HG03045 (cell line): ENCODE measurements at regions not wholly inside any gene's neighbourhood (a gene's known extent, or its start where the extent isn't known, plus 50 kb on each side); places are given as distances from the start of the nearest gene placed in this dataset.
A peak's percentile ranks its signal among the peaks of the same experiment; 100 is the strongest.
"Not testable (repeated sequence)": the region's sequence is repeated elsewhere in the genome, so short reads cannot be mapped to it uniquely, and the experiment has no call there.

Source experiments
- ATAC-seq: cut with Tn5 transposase; IDR thresholded peaks from one replicate; pipeline ENCODE4 v1.9.1; 2021; ENCODE audit warnings: mild to moderate bottlenecking, moderate library complexity; ENCODE audit not compliant: unreplicated experiment

DNA sequence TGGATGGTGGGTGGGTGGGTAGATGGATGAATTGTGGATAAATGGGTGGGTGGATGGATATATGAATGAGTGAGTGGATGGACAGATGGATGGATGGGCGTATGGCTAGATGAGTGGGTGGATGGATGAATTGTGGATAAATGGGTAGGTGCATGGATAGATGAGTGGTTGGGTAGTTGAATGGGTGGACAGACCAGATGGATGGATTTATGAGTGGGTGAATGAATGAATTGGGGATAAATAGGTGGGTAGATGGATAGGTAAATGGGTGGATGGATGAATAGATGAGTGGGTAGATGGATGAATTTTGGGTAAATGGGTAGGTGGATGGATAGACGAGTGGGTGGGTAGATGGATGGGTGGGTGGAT is 108.7 kb downstream of the NPIPB11 start:
- ATAC-seq = not testable (repeated sequence)

- ATAC-seq = not testable (repeated sequence)
Observed at GRCh38 chr16:29297144-29297808, 109.2 kb downstream of the NPIPB11 start.

GRCh38 chr16:29296176-29296575 is 110.3 kb downstream of the NPIPB11 start:
- not testable (repeated sequence) for ATAC-seq

DNA sequence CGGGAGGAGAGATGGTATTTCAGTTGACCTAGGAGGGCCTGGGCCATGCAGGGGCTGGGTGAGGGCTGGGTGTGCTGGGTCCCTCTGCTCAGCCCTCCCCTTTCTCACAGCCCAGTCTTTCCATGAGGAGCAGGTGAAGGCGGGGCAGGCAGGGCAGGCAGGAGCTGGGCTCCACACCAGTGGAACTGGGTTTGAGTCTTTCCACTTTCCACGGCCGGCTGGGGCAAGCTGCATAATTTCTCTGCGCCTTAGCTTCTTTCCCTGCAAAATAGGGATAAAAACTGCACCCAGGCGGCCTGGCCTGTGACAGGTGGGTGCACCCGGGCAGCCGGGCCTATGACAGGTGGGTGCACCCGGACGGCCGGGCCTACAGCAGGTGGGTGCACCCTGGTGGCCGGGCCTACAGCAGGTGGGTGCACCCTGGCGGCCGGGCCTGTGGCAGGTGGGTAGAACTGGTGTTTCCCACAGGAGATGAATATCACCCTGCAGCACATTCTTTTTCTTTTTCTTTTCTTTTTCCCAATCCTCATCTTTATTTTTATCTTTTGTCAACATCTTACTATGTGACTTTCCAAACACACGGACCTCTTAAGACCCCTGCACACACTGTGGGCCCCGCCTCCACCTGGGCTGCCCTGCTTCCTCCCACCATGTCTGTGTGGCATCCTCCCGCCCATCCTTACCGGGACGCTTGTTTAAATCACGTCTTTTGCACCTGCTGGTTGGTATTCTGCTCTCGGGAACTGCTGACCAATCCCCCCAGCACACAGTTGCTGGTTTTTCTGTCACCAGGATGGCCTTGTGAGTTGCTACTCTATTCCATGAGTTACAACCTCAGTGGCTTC is 111.3 kb downstream of the NPIPB11 start:
- not testable (repeated sequence) for ATAC-seq

GRCh38 chr16:29294400-29294933 is 112.0 kb downstream of the NPIPB11 start:
- ATAC-seq = not testable (repeated sequence)

DNA sequence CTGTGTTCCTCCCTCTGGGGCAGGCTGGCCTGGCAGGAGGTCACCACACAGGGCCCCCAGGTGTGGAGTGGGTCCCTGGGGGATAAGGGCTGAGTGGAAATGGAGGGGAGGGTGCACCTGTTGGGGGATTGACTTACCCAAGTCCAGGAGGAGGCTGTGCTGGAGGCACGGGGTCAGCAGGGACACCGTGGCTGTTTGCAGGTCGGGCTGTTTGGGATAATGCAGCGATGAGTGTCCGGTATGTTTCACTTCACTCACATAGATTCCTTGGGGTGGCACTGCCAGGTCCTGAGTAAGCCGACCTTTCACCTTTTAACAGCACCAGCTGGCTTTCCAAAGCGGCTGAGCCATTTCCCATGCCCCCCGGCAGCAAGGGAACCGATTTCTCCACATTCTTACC is 113.0 kb downstream of the NPIPB11 start:
- ATAC-seq = not testable (repeated sequence)

DNA sequence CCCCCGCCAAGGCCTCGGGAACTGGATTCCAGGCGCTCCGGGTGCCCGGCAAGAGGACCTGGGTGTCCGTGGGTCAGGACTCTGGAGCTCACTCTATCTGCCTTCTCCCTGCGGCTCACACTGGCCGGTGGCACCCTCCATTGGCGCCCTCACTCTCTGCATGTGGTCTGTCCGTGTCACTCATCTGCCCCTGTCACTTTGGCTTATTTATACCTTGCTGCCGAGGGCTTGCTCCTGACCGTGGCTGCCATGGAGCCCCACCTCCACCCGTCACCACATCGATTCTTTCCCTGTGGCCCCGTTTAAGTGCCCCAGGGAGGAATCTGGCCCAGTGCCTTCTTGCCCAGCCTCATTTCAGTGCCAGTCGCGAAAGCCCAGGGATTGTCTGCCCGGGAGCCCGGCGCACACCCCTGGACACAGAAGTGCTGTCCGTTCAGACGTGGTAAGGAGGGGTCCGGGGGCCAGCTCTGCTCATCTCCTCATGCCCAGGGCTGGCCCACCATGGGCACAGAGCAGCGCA is 113.5 kb downstream of the NPIPB11 start:
- ATAC-seq = not testable (repeated sequence)

- peak; percentile 6 for ATAC-seq
Observed at GRCh38 chr16:29291329-29292271, 114.9 kb downstream of the NPIPB11 start.

DNA sequence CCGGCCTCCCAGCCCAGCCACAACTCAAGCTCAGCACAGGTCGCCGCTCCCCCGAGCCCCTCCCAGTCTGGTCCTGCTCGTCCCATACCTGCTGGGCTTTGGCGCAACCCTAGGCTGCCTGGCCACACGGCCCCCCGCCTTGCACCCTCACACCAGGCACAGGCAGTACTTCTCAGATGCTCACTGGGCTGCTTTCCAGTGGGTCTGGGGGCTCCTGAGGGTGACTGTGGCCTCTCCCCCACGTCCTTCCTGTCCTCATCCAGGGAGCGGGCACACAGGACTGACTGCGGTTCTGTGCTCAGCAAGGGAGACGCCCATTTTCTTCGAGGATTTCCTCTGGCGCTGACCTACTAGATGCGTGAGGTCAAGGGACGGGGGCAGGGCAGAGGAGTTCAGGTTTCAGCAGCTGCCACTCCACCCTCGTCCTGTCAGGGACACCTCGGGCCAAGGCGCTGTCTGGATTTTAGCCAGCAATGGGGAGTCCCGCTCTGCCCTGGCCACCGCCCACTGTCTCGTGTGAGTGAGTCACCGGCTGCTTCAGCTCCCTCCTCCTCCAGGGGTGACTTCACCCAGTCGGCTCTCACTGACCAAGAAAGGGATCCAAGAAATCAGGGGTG is 115.8 kb downstream of the NPIPB11 start:
- peak; percentile 55 for ATAC-seq

- ATAC-seq = not testable (repeated sequence)
Observed at GRCh38 chr16:29289516-29290239, 116.8 kb downstream of the NPIPB11 start.

DNA sequence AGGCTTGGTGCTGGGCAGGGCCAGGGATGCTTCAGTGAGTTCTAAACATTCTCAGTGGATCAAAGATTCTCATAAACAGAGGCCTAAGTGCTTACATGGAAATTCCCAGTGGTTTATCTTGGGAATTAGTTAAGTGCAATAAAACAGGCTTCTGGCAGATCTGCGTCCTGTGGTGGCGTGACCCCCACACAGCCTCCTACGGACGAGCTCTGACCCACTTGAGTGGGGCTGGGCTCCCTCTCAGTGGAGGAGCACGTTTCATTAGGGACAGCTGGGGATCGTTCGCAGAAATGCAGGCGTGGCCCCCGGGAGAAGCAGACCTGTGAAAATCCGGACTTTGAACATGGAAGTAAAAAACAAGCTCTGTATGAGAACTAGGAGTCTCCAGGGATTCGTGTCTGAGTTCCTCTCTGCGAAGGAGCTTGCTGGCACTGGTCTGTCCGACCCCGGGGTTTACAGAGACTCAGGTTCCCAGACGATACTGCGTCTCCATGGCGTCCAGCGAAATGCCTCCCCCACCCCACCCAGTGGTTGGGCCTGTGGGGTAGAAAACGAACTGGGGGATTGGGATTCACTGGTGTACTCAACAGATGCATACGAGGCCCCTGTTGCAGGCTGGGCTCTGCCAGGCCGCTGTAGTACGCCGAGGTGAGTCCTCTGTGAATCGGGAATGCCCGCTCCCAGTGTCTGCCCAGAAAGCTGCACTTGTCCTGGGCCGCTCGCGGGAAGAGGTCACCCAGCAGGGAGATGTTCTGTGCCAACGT is 117.6 kb downstream of the NPIPB11 start:
- not testable (repeated sequence) for ATAC-seq

- ATAC-seq = not testable (repeated sequence)
Observed at GRCh38 chr16:29287871-29288535, 118.5 kb downstream of the NPIPB11 start.

DNA sequence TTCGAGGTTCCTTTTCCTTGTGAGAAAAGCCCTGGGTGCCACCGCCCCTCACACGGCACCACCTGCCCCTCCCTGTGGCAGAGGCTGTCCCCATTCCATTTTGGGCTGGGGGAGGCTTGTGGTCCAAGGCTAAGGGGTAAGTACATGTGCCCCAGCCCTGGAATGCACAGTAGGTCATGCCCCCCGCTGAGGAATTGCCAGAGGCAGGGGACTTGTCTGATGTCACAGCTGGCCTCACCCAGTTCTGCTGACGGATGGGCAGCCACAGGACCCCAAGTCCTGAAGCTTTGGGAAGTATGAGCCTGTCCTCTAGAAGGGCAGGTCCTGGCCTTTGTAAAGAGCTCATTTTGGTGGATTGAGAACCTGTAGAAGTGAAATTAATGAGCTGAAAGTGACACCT is 119.3 kb downstream of the NPIPB11 start:
- ATAC-seq = not testable (repeated sequence)

DNA sequence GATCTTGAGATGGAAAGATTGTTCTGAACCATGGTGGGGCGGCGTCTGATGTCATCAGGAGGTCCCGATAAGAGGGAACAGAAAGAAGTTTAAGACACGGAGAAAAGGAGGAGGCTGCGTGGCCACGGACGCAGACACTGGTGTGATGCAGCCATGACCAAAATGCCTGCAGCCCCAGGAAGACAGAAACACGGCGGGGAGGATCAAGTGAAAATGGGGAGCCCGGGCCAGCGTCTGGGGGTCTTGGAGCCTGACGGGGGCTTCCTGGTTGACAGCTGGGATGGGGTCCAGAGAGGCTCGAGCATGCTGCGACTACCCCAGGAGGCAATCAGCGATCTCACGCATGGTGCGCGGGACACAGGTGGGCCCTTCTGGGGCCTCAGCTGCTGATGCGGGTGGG is 119.7 kb downstream of the NPIPB11 start:
- ATAC-seq = not testable (repeated sequence)

DNA sequence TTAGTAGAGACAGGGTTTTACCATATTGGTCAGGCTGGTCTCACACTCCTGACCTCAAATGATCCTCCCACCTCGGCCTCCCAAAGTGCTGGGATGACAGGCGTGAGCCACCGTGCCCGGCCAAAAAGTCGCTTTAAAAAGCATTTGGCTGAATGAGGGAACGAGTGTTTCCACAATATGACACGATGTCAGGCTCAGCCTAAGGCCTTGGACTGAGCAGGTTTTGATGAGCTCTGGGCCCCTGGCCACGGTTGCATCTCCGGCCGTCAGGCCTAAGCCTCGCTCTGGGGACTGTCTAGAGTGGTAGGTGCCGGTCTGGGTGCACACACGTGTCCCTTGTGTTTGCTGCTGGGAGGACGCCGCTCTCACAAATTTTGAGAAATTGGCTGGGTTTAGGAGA is 120.3 kb downstream of the NPIPB11 start:
- ATAC-seq = not testable (repeated sequence)

DNA sequence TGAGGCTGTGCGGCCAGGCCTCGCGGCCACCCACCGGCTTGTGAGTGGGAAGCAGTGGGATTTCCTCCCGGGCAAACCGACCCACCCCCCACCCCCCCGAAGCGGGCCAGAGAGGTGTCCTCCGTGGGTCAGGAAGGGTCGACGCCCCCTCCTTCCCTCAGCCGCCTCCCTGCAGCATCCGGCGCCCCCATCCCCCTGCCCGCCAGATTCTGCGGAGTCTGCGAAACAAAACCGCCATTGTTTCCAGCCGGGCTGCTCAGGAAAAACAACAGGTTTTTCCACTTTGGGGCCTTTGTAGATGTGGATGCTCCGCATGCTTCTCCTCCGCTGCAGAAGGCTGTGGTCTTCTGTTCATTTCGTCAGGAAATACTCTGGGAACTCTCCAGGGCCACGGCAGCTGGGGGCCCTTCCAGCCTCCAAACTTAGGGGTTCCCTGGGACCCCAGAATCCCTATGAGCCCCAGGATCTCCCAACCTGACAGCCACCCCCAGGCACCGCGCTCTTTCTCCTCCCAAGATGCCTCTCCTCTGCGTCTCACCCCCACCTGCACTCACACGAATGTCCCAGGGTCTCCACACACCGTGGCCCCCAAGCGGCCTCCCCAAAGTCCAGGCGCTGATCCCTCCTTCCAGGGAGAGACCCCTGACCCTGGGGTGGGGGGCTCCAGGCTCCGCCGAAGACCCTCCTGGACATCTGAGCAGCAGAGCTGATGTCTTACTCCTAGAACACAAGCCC is 121.2 kb downstream of the NPIPB11 start:
- ATAC-seq = not testable (repeated sequence)

- ATAC-seq = not testable (repeated sequence)
Observed at GRCh38 chr16:29284723-29285122, 121.8 kb downstream of the NPIPB11 start.
